Muscle of back (tissue), 3 donors: ENCODE measurements at regions not wholly inside any gene's neighbourhood (a gene's known extent, or its start where the extent isn't known, plus 50 kb on each side); places are given as distances from the start of the nearest gene placed in this dataset.
A peak's percentile ranks its signal among the peaks of the same experiment; 100 is the strongest.
"Not testable (repeated sequence)": the region's sequence is repeated elsewhere in the genome, so short reads cannot be mapped to it uniquely, and the experiment has no call there.

ENCODE experiments used
- DNase-seq, 3 donors: peaks; one replicate each; pipeline versions ENCODE4 v3.0.0 to v3.0.0-alpha.2; 2013

GRCh38 chr13:85223883-85224656, 575.1 kb downstream of the SLITRK6 start:
- DNase-seq, result peak; percentile 30 to 77 (median 37)

GRCh38 chr13:85216576-85216975, 582.6 kb downstream of the SLITRK6 start:
- peak in 1 of 3 donors; percentile 13 for DNase-seq

- no peak for DNase-seq
These were observed 586.5 kb downstream of the SLITRK6 start for GRCh38 chr13:85212692-85213091.

- no peak for DNase-seq
These were observed 594.4 kb downstream of the SLITRK6 start for GRCh38 chr13:85204668-85205344.

- no peak for DNase-seq
These were observed 601.8 kb downstream of the SLITRK6 start for GRCh38 chr13:85197431-85197830.

- no peak for DNase-seq
These were observed 604.7 kb downstream of the SLITRK6 start for GRCh38 chr13:85194482-85194881.

- DNase-seq, result no peak
These were observed 607.1 kb downstream of the SLITRK6 start for GRCh38 chr13:85191996-85192718.

- no peak for DNase-seq
These were observed 612.7 kb downstream of the SLITRK6 start for GRCh38 chr13:85186356-85187045.

GRCh38 chr13:85174291-85174690, 624.9 kb downstream of the SLITRK6 start:
- no peak for DNase-seq

GRCh38 chr13:85170372-85170771, 628.8 kb downstream of the SLITRK6 start:
- no peak for DNase-seq

GRCh38 chr13:85166891-85167290, 632.3 kb downstream of the SLITRK6 start:
- DNase-seq, result peak in 2 of 3 donors; percentile 2 to 30

- DNase-seq, result no peak
These were observed 636.2 kb downstream of the SLITRK6 start for GRCh38 chr13:85163063-85163462.

GRCh38 chr13:85148009-85148408, 651.2 kb downstream of the SLITRK6 start:
- peak in 2 of 3 donors; percentile 7 to 25 for DNase-seq

GRCh38 chr13:85142351-85142927, 656.8 kb downstream of the SLITRK6 start:
- DNase-seq, result no peak

- peak in 1 of 3 donors; percentile 21 for DNase-seq
These were observed 657.8 kb downstream of the SLITRK6 start for GRCh38 chr13:85141401-85141800.

- no peak for DNase-seq
These were observed 659.0 kb downstream of the SLITRK6 start for GRCh38 chr13:85140192-85140591.

GRCh38 chr13:85137516-85137915, 661.7 kb downstream of the SLITRK6 start:
- DNase-seq, result no peak

GRCh38 chr13:85132986-85133385, 666.2 kb downstream of the SLITRK6 start:
- no peak for DNase-seq

GRCh38 chr13:85123501-85123900, 675.7 kb downstream of the SLITRK6 start:
- not testable (repeated sequence) for DNase-seq

GRCh38 chr13:85108356-85108755, 690.9 kb downstream of the SLITRK6 start:
- DNase-seq, result no peak

GRCh38 chr13:85099245-85099644, 700.0 kb downstream of the SLITRK6 start:
- DNase-seq, result no peak
